Neural cell (in vitro differentiated cells): ENCODE measurements at regions not wholly inside any gene's neighbourhood (a gene's known extent, or its start where the extent isn't known, plus 50 kb on each side); places are given as distances from the start of the nearest gene placed in this dataset.

Experiments used
- H2AFZ ChIP-seq: fragments of 200-600, 300-800 bp; sonication (generic), shearing (Covaris generic); 2 replicates; pipeline ENCODE4 v1.6.0; 2014; ENCODE audit warnings: low read depth, mild to moderate bottlenecking, antibody characterized with exemption, low read length, moderate library complexity
- H3F3A ChIP-seq: fragments of 200-600 bp; shearing (Covaris generic); 2 replicates; pipeline ENCODE4 v1.6.1; 2016; ENCODE audit warnings: mild to moderate bottlenecking, moderate library complexity, mixed read lengths, antibody characterized with exemption, low read length; ENCODE audit not compliant: insufficient read depth, poor library complexity, severe bottlenecking
- H3K27ac ChIP-seq: fragments of 200-600, 300-800 bp; sonication (generic), shearing (Covaris generic); 2 replicates; pipeline ENCODE4 v1.5.1; 2014; ENCODE audit warnings: mild to moderate bottlenecking, low read length, moderate library complexity
- H3K27me3 ChIP-seq: fragments of 300-800, 200-600 bp; sonication (generic), shearing (Covaris generic); 2 replicates; pipeline ENCODE4 v1.6.0; 2014; ENCODE audit warnings: mild to moderate bottlenecking, low read depth, low read length, moderate library complexity; ENCODE audit not compliant: insufficient read depth
- H3K36me3 ChIP-seq: fragments of 300-800, 200-600 bp; sonication (generic), shearing (Covaris generic); 2 replicates; pipeline ENCODE4 v1.5.1; 2014; ENCODE audit warnings: mild to moderate bottlenecking, antibody characterized with exemption, low read length, moderate library complexity; ENCODE audit not compliant: insufficient read depth
- H3K4me2 ChIP-seq: fragments of 300-800, 200-600 bp; sonication (generic), shearing (Covaris generic); 2 replicates; pipeline ENCODE4 v1.6.0; 2014; ENCODE audit warnings: mild to moderate bottlenecking, low read length
- H3K4me3 ChIP-seq: fragments of 300-800, 200-600 bp; sonication (generic), shearing (Covaris generic); 2 replicates; pipeline ENCODE4 v1.5.1; 2014; ENCODE audit warnings: mild to moderate bottlenecking, low read length, moderate library complexity
- H3K79me2 ChIP-seq: fragments of 200-600 bp; shearing (Covaris generic); replicated peaks from 2 replicates; pipeline ENCODE4 v1.6.0; 2014; ENCODE audit warnings: mild to moderate bottlenecking, low read length, moderate library complexity; ENCODE audit not compliant: insufficient read depth
- H3K9ac ChIP-seq: fragments of 300-800, 200-600 bp; sonication (generic), shearing (Covaris generic); 2 replicates; pipeline ENCODE4 v1.6.1; 2016; ENCODE audit warnings: mild to moderate bottlenecking, low read length, mixed read lengths
- H3K9me2 ChIP-seq: fragments of 200-600 bp; shearing (Covaris generic); 2 replicates; pipeline ENCODE4 v1.6.1; 2016; ENCODE audit warnings: mild to moderate bottlenecking, low read length, mixed read lengths; ENCODE audit not compliant: insufficient read depth
- H3K9me3 ChIP-seq: fragments of 200-600, 300-800 bp; sonication (generic), shearing (Covaris generic); 2 replicates; pipeline ENCODE4 v1.6.1; 2016; ENCODE audit warnings: mild to moderate bottlenecking, mixed run types, low read length, moderate library complexity, mixed read lengths
- H4K20me1 ChIP-seq: fragments of 200-600 bp; shearing (Covaris generic); 2 replicates; pipeline ENCODE4 v1.6.1; 2016; ENCODE audit warnings: mild to moderate bottlenecking, mixed run types; ENCODE audit not compliant: insufficient read depth
- CTCF ChIP-seq: fragments of 450-650 bp; IDR thresholded peaks from 2 replicates; pipeline ENCODE4 v1.5.1; 2014; ENCODE audit warnings: antibody characterized with exemption, mild to moderate bottlenecking, moderate library complexity; ENCODE audit not compliant: poor library complexity, severe bottlenecking
- EP300 ChIP-seq: fragments of 450-650 bp; conservative IDR thresholded peaks from 2 replicates; pipeline ENCODE4 v1.6.1; 2014; ENCODE audit warnings: antibody characterized with exemption, mild to moderate bottlenecking, moderate library complexity; ENCODE audit not compliant: poor library complexity, severe bottlenecking
- EZH2 ChIP-seq: fragments of 200-600, 300-800 bp; shearing (Covaris generic), sonication (generic); IDR thresholded peaks from 2 replicates; pipeline ENCODE4 v1.6.1; 2014; ENCODE audit warnings: antibody characterized with exemption, low read length, borderline replicate concordance, mild to moderate bottlenecking; ENCODE audit not compliant: insufficient read depth, poor library complexity, severe bottlenecking
- MXI1 ChIP-seq: fragments of 450-650 bp; conservative IDR thresholded peaks from 2 replicates; pipeline ENCODE4 v1.6.1; 2014; ENCODE audit warnings: antibody characterized with exemption, mild to moderate bottlenecking; ENCODE audit not compliant: poor library complexity, severe bottlenecking
- POLR2AphosphoS5 ChIP-seq: IDR thresholded peaks from 2 replicates; pipeline ENCODE4 v1.6.1; 2012
- RAD21 ChIP-seq: fragments of 450-650 bp; conservative IDR thresholded peaks from 2 replicates; pipeline ENCODE4 v1.6.1; 2014; ENCODE audit warnings: antibody characterized with exemption, mild to moderate bottlenecking, moderate library complexity
- REST ChIP-seq: IDR thresholded peaks from 2 replicates; pipeline ENCODE4 v1.6.1; 2012; ENCODE audit warnings: borderline replicate concordance
- SMC3 ChIP-seq: fragments of 450-650 bp; conservative IDR thresholded peaks from 2 replicates; pipeline ENCODE4 v1.6.1; 2014; ENCODE audit warnings: antibody characterized with exemption, mild to moderate bottlenecking, moderate library complexity; ENCODE audit not compliant: poor library complexity
- TAF1 ChIP-seq: IDR thresholded peaks from 2 replicates; pipeline ENCODE4 v1.6.1; 2012; ENCODE audit warnings: low read depth

- TF ChIP-seq REST (no peak), POLR2AphosphoS5 (no peak), SMC3 (no peak), EZH2 (no peak), EP300 (no peak), MXI1 (no peak), TAF1 (no peak), CTCF (no peak), RAD21 (no peak)
- no peaks in the 10 kb centered on the region for H3K27me3 ChIP-seq
- H3K9me2 ChIP-seq, result no peaks in the 10 kb centered on the region
- no peaks in the 10 kb centered on the region for H3K36me3 ChIP-seq
- H3K9me3 ChIP-seq, result no peaks in the 10 kb centered on the region
- no peak overlapping the region for H3K27ac ChIP-seq
- no peaks in the 10 kb centered on the region for H4K20me1 ChIP-seq
- H3K4me3 ChIP-seq, result no peak overlapping the region
- H3K9ac ChIP-seq, result no peak overlapping the region
- H3F3A ChIP-seq, result no peaks in the 10 kb centered on the region
- H3K79me2 ChIP-seq, result no peaks in the 10 kb centered on the region
- H3K4me2 ChIP-seq, result no peak overlapping the region
- H2AFZ ChIP-seq, result no peak overlapping the region
Measured at GRCh38 chr1:4517186-4517954, 137.0 kb upstream of the AJAP1 start.

GRCh38 chr1:4518621-4519020 is 135.8 kb upstream of the AJAP1 start:
- Histone ChIP-seq H3K9ac (no peak overlapping the region), H3K9me3 (no peaks in the 10 kb centered on the region), H3K4me3 (no peak overlapping the region), H3K4me2 (no peak overlapping the region), H3F3A (no peaks in the 10 kb centered on the region), H3K79me2 (no peaks in the 10 kb centered on the region), H3K27me3 (no peaks in the 10 kb centered on the region), H3K9me2 (no peaks in the 10 kb centered on the region), H3K27ac (no peak overlapping the region), H4K20me1 (no peaks in the 10 kb centered on the region), H2AFZ (no peak overlapping the region), H3K36me3 (no peaks in the 10 kb centered on the region)
- TF ChIP-seq EP300, result no peak
- TF ChIP-seq POLR2AphosphoS5, result no peak
- TF ChIP-seq CTCF, result no peak
- no peak for TF ChIP-seq TAF1
- no peak for TF ChIP-seq RAD21
- no peak for TF ChIP-seq SMC3
- TF ChIP-seq REST, result no peak
- TF ChIP-seq MXI1, result no peak
- TF ChIP-seq EZH2, result no peak
